IgD-negative memory B cell (primary cell): ENCODE measurements at regions not wholly inside any gene's neighbourhood (a gene's known extent, or its start where the extent isn't known, plus 50 kb on each side); places are given as distances from the start of the nearest gene placed in this dataset.

ENCODE experiments used
- H3K27ac Mint-ChIP-seq, 3 donors: one replicate each; pipeline ENCODE4 v1.8.0; 2020 to 2022; ENCODE audit warnings: mild to moderate bottlenecking in 3 of 3, mixed read lengths in 3 of 3, moderate library complexity in 1 of 3
- H3K27me3 Mint-ChIP-seq: one replicate; pipeline ENCODE4 v1.8.0; 2021; ENCODE audit warnings: mixed read lengths
- H3K36me3 Mint-ChIP-seq: one replicate; pipeline ENCODE4 v1.8.0; 2020; ENCODE audit warnings: mild to moderate bottlenecking, mixed read lengths
- H3K4me1 Mint-ChIP-seq, 3 donors: one replicate each; pipeline ENCODE4 v1.8.0; 2020 to 2022; ENCODE audit warnings: mixed read lengths in 3 of 3, mild to moderate bottlenecking in 1 of 3
- H3K4me3 Mint-ChIP-seq, 4 donors: one replicate each; pipeline ENCODE4 v1.8.0; 2020 to 2022; ENCODE audit warnings: mild to moderate bottlenecking in 4 of 4, mixed read lengths in 4 of 4, moderate library complexity in 3 of 4
- H3K9me3 Mint-ChIP-seq, 3 donors: one replicate each; pipeline ENCODE4 v1.8.0; 2020 to 2021; ENCODE audit warnings: mixed read lengths in 3 of 3, mild to moderate bottlenecking in 1 of 3

DNA sequence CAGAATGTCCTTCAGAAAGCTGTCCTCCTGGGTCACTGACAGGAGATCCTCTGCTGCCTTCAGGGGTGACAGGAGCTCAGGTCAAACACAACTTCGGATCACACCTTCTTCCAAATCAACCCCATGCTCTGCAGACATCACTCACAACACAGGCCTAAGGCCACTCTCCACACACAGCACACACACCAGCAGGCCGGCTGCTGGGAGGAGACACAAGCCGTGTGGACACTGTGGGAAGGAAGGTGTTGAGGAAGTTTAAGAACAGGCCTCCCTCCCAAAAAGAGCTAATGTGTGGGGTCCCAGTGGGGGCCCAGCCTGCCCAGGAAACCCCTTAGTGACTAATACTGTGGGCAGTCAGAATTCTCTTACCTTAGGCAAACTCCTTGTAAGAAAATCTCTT lies 290.3 kb upstream of the ID2 start:
- Mint-ChIP-seq H3K9me3 (peaks cover 0 to 2% (median 0%) of the 10 kb centered on the region in 3 donors), H3K27ac (no peak overlapping the region), H3K27me3 (peaks cover 8% of the 10 kb centered on the region), H3K36me3 (no peaks in the 10 kb centered on the region), H3K4me1 (peaks cover 0 to 1% (median 0%) of the 10 kb centered on the region in 3 donors), H3K4me3 (no peak overlapping the region)

DNA sequence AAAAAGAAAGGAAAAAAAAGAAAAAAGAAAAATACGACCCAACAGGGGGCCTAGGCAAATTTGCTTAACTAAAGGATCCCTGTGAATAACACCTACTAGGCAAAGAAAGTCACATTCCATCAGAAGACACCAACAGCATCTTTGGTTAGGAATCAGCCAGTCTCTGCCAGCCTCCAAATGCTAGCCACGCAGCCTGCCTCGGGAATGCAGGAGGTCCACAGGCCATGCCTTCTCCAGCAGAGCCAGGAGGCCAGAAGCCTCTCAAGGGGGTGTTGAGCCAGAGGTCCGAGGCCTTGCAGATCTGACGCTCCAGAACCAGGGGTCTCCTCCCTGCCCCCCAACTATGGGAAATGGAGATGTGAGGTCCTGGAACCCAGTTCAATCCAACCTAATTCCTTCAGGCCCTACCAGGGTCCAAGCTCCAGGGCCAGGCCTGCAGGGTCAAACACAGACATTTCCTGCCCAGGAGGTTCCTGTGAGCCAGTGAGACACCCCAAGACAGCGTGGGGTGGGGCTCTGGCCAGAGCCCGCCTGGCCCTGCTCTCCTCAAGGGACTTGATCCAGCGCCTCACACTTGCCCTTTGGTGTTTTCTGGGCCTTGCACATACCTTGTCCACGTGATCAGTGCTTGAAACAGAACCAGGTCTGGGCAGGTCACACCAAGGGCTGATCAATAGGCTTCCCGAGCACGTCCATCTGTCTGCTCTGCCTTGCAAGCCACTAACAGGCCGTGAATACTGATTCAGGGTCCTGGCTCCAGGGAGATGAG lies 289.6 kb upstream of the ID2 start:
- H3K27me3 Mint-ChIP-seq, result peaks cover 8% of the 10 kb centered on the region
- H3K36me3 Mint-ChIP-seq, result no peaks in the 10 kb centered on the region
- H3K4me3 Mint-ChIP-seq, result no peak overlapping the region
- H3K27ac Mint-ChIP-seq, result no peak overlapping the region
- peaks cover 0 to 2% (median 0%) of the 10 kb centered on the region in 3 donors for H3K9me3 Mint-ChIP-seq
- H3K4me1 Mint-ChIP-seq, result peaks cover 0 to 1% (median 0%) of the 10 kb centered on the region in 3 donors

DNA sequence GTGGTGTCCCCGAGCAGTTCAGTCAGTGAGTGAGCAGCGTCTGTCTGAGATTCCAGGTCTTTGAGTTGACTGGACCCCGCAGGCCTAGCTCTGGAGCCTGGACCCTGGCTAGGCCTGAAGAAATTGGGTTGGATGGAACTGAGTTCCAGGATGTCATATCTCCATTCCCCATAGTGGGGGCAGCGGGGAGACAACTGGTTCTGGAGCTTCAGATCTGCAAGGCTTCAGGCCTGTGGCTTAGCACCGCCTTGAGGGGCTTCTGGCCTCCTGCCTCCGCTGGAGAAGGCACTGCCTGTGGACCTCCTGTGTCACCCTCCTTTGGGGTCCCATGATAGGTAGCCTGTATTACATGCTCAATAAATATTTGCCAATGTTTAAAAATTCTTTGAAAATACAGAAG lies 288.4 kb upstream of the ID2 start:
- Mint-ChIP-seq H3K9me3 (no peaks in the 10 kb centered on the region), H3K4me1 (peaks cover 0 to 1% (median 0%) of the 10 kb centered on the region in 3 donors), H3K36me3 (no peaks in the 10 kb centered on the region), H3K4me3 (no peak overlapping the region), H3K27ac (no peak overlapping the region), H3K27me3 (peaks cover 8% of the 10 kb centered on the region)

DNA sequence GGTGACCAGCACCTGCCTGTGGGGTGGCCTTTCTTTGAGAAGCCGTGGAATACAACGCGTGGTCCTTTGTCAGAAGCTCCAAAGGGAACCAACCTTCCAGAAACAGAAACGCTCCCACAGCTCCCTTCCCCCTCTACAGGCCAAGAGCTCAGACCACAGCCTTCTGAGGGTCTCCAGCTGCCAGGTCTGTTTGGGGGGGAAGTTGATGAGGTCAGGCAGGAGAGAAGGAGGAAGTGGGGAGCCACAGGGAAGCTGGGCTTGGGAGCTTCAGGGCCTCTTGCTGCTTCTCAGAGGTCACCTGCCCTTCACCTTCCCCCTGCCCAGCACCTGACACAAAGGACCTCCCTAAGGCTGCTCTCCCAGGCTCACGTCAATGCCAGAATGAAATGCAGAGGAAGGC lies 287.7 kb upstream of the ID2 start:
- H3K4me1 Mint-ChIP-seq, result peaks cover 0 to 1% (median 0%) of the 10 kb centered on the region in 3 donors
- H3K9me3 Mint-ChIP-seq, result no peaks in the 10 kb centered on the region
- H3K27me3 Mint-ChIP-seq, result peaks cover 6% of the 10 kb centered on the region
- H3K36me3 Mint-ChIP-seq, result no peaks in the 10 kb centered on the region
- H3K4me3 Mint-ChIP-seq, result no peak overlapping the region
- no peak overlapping the region for H3K27ac Mint-ChIP-seq

DNA sequence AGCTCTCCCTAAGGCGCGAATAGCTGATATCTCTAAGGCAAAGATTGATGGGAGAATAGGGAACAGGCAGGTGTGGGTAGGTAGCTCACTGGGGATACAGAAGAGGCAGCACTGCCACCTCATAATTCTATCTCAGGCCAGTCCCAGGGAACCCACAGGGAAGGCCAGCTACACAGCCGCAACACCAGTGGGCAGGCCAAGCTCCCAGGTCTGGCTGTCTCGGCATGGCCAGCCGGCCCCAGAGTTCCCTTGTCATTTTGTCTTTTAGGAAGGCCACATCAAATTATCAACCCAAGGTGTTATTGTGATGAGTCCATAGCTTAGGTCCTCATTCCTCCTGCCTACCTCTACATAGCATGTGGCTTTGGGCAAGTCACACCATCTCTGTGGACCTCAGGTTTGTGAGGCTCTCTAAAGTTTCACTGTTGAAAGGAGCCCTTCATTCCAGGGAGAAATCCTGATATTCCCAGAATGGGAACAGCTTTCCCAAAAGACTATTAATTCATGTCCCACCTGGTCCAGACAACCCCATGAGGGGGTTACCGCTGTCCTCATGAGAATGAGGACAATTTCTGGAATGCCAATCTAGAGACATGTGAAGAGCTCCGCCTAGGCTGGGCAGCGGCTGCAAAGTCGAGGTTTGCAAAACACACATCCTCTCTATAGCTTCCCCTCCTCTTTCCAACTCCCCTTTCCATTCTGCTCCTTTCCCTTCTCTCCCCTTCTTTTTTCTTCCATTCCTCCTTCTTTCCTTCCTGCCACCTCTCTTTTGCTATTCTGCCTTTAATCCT lies 287.1 kb upstream of the ID2 start:
- Mint-ChIP-seq H3K27me3 (peaks cover 3% of the 10 kb centered on the region), H3K27ac (no peak overlapping the region), H3K4me3 (no peak overlapping the region), H3K4me1 (peaks cover 0 to 1% (median 0%) of the 10 kb centered on the region in 3 donors), H3K9me3 (no peaks in the 10 kb centered on the region), H3K36me3 (no peaks in the 10 kb centered on the region)

DNA sequence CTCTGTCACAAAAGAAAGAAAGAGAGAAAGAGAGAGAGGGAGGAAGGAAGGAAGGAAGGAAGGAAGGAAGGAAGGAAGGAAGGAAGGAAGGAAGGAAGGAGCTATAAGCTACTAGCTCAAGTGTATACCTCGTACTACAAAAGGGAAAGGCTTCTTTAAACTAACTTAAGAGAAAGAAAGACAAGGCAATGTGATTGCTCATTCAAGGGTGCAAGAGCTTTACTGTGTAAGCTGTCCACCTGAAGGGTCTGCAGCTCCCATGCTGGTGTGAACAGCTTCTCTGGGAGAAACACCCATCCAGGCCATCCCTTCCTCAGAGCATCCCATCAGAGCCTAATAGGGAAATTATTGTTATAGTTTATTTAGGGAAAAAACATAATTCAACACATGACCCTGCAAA lies 286.1 kb upstream of the ID2 start:
- Mint-ChIP-seq H3K9me3 (no peaks in the 10 kb centered on the region), H3K4me3 (no peak overlapping the region), H3K27me3 (no peaks in the 10 kb centered on the region), H3K27ac (no peak overlapping the region), H3K36me3 (no peaks in the 10 kb centered on the region), H3K4me1 (no peaks in the 10 kb centered on the region)

DNA sequence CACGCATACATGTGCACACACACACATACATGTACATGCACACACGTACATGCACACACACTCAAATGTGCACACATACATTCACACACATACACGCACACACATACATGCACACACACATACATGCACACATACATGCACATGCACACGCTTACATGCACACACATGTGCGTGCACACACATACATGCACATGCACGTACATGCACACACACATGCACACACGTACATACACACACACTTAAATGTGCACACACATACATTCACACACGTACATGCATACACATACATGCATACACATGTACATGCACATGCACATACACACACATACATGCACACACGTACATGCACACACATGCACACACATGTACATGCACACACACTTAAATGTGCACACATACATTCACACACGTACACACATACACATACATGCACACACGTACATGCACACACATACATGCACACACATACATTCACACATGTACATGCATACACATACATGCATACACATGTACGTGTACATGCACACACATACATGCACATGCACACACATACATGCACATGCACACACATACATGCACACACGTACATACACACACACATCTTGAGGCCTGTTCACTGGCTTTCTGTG lies 283.7 kb upstream of the ID2 start:
- Mint-ChIP-seq H3K4me3 (no peak overlapping the region), H3K4me1 (no peaks in the 10 kb centered on the region), H3K36me3 (no peaks in the 10 kb centered on the region), H3K27ac (peak overlapping the region in 1 of 3 donors; percentile 20), H3K9me3 (no peaks in the 10 kb centered on the region), H3K27me3 (no peaks in the 10 kb centered on the region)

DNA sequence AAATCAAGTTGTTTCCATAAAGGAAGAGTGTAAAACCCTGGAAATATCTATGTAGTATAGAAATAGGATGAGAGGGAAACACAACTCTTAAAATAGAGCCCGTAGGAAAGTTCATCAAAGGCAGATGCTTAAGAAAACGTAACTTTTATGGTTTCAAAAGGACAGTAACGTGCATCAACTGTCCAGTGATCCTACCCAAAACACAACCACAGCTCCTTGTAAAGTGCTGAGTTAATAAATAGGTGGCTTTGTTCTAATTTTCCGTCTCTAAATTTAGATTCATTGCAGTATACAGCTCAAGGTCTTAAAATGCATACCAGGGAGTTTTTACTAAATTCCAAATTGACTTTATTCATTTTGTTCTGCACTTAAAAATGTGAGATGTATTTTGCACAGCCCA lies 282.1 kb upstream of the ID2 start:
- peaks cover 2% of the 10 kb centered on the region for H3K27me3 Mint-ChIP-seq
- H3K9me3 Mint-ChIP-seq, result no peaks in the 10 kb centered on the region
- no peaks in the 10 kb centered on the region for H3K36me3 Mint-ChIP-seq
- no peak overlapping the region for H3K4me3 Mint-ChIP-seq
- H3K4me1 Mint-ChIP-seq, result no peaks in the 10 kb centered on the region
- H3K27ac Mint-ChIP-seq, result no peak overlapping the region

DNA sequence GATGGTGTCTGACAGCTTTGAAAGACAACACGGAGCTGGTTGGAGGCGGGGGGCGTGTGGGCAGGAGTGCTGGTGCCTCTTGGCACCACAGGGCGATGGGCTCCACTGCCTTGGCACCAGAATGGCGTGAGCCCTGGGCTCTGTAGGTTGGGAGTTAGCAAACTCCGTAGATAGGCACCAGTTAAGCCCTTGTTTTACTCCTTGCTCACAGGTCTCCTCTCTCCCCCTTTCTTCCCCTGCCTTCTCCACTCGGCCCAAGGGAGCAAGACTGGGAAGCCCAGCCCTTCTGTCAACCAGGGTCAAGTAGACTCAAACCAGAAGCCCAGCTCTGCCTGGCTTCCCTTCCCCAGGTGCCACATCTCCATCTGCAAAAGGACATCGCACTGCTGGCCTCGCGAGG lies 281.7 kb upstream of the ID2 start:
- H3K36me3 Mint-ChIP-seq, result no peaks in the 10 kb centered on the region
- no peak overlapping the region for H3K27ac Mint-ChIP-seq
- H3K4me3 Mint-ChIP-seq, result no peak overlapping the region
- H3K4me1 Mint-ChIP-seq, result no peaks in the 10 kb centered on the region
- H3K27me3 Mint-ChIP-seq, result peaks cover 4% of the 10 kb centered on the region
- no peaks in the 10 kb centered on the region for H3K9me3 Mint-ChIP-seq

DNA sequence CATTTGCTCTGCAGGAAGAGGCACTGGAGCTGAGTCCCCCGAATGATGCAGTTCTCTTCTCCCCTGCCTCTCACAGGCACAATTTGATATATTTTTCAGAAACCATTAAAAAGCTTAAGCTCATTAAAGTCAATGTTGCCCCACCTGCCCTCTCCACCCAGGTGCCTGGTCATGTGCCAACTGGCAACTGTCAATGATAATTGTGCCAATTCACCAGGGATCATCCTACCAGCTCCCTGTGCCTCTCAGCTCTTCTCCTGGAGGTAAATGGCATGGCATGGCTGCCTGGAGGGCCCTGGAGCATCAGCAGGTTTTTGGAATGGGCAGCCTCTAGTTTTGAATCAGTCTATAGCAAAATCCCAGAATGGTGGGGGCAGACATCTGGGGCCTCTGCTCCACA lies 279.6 kb upstream of the ID2 start:
- Mint-ChIP-seq H3K27ac (no peak overlapping the region), H3K9me3 (no peaks in the 10 kb centered on the region), H3K36me3 (peaks cover 1% of the 10 kb centered on the region), H3K27me3 (peaks cover 8% of the 10 kb centered on the region), H3K4me1 (no peaks in the 10 kb centered on the region), H3K4me3 (no peak overlapping the region)

DNA sequence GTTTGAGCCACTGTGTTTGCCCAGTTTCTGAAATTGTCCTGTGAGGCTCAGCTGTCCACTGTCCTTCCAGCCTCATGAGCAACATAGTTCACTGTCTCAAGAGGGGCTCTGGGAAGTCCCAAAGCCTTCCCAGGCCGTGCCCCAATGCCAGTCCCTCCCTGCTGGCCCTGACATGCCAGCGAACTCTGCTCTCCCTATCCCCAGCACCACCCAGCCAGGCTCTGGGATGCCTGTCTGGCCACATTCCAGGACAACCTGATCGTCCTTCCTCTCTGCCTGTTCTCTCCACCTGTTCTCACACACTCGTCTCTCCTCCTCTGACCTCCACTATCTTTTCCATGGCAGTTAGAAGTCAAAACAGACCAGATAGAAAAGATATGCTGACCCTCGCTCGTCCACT lies 278.0 kb upstream of the ID2 start:
- peaks cover 8% of the 10 kb centered on the region for H3K27me3 Mint-ChIP-seq
- H3K36me3 Mint-ChIP-seq, result peaks cover 1% of the 10 kb centered on the region

DNA sequence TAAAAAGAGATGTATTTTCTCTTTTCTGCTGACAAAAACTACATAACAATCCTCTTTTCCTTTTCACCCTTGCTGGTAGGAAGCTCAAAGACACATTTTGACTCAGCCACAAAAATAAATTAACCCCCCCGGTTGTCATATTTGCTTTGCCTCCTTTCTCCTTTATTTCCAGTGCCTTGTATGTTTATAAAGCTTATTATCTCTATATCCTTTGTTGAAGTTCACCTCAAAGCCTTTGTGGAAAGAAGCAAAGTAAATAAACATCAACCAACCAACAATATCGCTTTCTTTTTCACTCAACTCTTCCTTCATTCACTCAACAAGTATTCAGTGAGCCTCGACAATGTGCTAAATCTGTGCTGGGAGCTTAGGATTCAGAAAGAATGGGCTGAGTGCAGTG lies 276.5 kb upstream of the ID2 start:
- peak overlapping the region in 1 of 3 donors; percentile 88 for H3K27ac Mint-ChIP-seq
- H3K4me1 Mint-ChIP-seq, result peaks cover 6 to 7% (median 7%) of the 10 kb centered on the region in 3 donors
- H3K27me3 Mint-ChIP-seq, result peaks cover 8% of the 10 kb centered on the region
- H3K4me3 Mint-ChIP-seq, result no peak overlapping the region
- no peaks in the 10 kb centered on the region for H3K9me3 Mint-ChIP-seq
- H3K36me3 Mint-ChIP-seq, result peaks cover 1% of the 10 kb centered on the region

More for the DNA sequence above, 278.0 kb upstream of the ID2 start:
- no peaks in the 10 kb centered on the region for H3K9me3 Mint-ChIP-seq
- H3K27ac Mint-ChIP-seq, result no peak overlapping the region
- peaks cover 2 to 4% (median 2%) of the 10 kb centered on the region in 3 donors for H3K4me1 Mint-ChIP-seq
- H3K4me3 Mint-ChIP-seq, result no peak overlapping the region

DNA sequence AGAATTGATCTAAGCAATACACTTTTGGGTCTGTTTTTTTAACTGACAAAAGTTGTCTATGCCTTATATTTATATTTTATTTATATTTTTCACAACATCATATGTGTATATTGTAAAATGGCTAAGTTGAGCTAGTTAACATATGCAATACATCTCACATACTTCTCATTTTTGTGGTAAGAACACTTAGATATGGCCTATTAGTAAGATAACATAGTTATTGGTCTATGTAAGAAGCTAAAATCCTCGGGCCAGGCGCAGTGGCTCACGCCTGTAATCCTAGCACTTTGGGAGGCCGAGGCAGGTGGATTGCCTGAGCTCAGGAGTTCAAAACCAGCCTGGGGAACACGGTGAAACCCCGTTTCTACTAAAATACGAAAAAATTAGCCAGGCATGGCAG lies 275.6 kb upstream of the ID2 start:
- H3K4me3 Mint-ChIP-seq, result no peak overlapping the region
- H3K4me1 Mint-ChIP-seq, result peaks cover 6 to 7% (median 7%) of the 10 kb centered on the region in 3 donors
- H3K36me3 Mint-ChIP-seq, result peaks cover 1% of the 10 kb centered on the region
- H3K9me3 Mint-ChIP-seq, result no peaks in the 10 kb centered on the region
- H3K27me3 Mint-ChIP-seq, result peaks cover 8% of the 10 kb centered on the region
- no peak overlapping the region for H3K27ac Mint-ChIP-seq

DNA sequence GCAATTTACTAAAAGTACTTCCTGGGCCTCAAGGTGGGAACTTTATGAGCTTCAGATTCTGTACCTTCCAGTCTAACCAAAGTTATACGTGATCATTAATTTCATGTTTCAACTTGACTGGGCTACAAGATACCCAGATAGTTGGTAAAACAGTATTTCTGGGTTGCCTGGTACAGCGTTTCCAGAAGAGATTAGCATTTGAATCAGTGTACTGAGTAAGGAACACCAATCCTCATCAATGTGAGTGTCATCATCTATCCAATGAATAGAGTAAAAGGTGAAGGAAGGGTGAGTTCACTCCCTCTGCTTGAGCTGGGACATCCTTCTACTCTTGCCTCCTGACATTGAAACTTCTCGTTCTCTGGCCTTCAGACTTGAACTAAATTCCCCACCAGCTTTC lies 274.5 kb upstream of the ID2 start:
- Mint-ChIP-seq H3K27ac (no peak overlapping the region), H3K4me3 (no peak overlapping the region), H3K36me3 (peaks cover 1% of the 10 kb centered on the region), H3K27me3 (peaks cover 10% of the 10 kb centered on the region), H3K4me1 (peaks cover 6 to 7% (median 7%) of the 10 kb centered on the region in 3 donors), H3K9me3 (no peaks in the 10 kb centered on the region)
